ENCODE measurements at regions not wholly inside any gene's neighbourhood (a gene's known extent, or its start where the extent isn't known, plus 50 kb on each side); places are given as distances from the start of the nearest gene placed in this dataset.
"Not testable (repeated sequence)": the region's sequence is repeated elsewhere in the genome, so short reads cannot be mapped to it uniquely, and the experiment has no call there.

GRCh38 chr3:152622811-152623167 lies 212.1 kb upstream of the P2RY1 start:
- no peak for FAIRE-seq

GRCh38 chr3:152623286-152623911 lies 211.5 kb upstream of the P2RY1 start:
- FAIRE-seq = no peak

DNA sequence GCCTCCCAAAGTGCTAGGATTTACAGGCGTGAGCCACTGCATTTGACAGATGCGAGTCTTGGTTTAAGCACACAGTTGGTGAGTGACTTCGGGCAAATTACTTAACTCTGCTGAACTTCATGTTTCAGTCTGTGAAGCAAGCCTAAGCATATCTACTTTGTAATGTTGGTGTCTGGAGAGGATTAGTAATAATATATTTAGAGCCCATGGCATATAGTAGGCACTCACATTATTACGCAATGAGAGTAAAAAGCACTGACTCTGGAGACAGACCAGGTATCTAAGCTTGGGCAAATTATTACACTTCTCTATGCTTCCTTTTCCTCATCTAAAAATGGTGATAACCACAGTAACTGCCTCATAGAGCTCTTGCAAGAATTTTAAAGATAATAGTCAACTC lies 208.7 kb upstream of the P2RY1 start:
- no peak for FAIRE-seq

GRCh38 chr3:152628496-152628895 lies 206.4 kb upstream of the P2RY1 start:
- FAIRE-seq = no peak

GRCh38 chr3:152629363-152630122 lies 205.4 kb upstream of the P2RY1 start:
- no peak for FAIRE-seq

DNA sequence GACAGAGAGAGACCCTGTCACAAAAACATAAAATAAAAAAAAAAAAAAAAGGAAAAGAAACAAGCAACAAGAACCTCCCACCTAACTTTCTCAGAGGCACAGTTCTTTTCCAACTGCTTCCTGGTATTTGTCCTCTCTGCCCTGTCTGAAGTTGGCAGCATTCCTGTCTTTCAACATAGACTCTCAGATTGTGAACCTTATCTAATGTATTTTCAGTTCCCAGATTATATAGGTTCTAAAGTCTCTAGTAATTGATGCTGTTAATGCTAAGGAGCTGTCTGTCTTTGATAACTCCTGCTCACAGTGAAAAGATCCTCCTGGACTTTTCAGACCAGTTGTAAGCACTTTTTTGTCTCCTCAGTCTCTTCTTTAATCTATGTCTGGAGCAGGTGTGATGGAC lies 199.5 kb upstream of the P2RY1 start:
- FAIRE-seq = no peak

DNA sequence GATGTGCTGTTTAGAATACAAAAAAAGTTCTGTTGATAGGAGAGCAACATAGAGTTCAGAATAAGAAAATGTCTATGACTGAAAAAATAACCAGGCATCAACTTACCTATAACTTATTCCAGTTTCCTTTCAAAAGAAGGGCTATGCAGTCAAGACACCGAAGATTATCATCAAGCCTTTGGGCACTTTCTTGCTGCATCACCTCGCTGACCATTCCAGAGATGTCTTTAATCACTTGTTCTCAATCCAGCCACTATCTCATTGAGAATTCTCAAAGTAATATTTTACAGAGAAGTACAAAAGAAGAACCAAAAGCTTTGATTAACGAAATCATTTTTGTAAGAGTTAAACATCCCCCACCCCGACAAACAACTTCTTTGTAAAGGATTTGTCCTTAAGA lies 198.3 kb upstream of the P2RY1 start:
- FAIRE-seq = no peak

GRCh38 chr3:152638214-152638613 lies 196.7 kb upstream of the P2RY1 start:
- FAIRE-seq = no peak

DNA sequence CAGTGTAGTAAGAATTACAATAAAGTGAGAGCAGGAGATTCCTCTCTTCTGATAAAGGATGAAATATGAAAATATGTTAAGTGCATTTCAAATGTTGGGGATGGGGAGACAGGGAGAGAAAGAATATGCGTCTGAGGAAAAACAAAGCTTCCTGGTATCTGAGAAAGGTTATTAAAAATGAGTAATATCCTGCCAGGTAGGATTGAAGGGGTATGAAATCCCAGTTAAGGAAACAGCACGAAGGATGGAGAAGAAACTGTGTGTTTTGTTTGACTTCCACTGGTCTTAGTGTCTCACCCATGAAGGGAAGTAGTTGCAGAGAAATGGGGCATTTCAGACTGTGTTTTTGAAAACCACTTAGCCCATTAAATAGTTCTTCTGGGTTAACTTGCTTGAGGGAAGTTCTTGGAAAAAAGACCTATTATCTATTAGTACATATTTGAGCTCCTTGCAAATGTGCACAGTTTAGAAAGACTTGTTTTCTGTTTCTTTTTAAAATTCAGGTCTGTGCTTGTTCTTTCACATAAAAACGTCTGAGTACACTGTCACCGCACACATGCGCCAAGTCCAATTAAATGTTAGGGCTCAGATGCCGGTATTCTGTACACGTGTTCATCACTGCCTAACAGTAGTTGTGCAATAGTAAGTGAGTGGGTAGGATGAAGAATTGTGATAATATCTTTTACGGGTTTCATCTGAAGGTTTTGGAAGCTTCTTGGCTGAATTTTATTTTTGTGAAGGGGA lies 196.1 kb upstream of the P2RY1 start:
- no peak for FAIRE-seq

- FAIRE-seq = no peak
These were observed 193.7 kb upstream of the P2RY1 start for GRCh38 chr3:152641198-152641597.

DNA sequence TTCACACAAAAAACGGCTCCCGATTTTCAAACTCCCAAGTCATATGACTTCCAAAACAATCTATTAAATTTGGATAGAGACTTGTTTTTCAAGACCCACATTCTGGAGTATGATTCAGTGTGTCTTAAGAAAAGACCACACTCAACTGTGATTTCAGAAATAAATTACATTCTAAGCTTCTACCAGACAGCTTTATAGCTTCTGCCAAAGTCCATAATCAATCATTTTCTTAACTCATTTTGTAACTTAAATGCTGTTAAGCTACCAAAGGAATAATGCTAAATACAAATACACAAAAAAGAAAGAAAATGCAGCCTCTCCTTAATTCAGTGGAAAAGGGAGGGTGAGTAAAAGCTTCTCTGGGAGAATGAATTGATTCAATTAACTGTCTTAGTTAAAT lies 192.3 kb upstream of the P2RY1 start:
- FAIRE-seq = no peak

- no peak for FAIRE-seq
These were observed 190.5 kb upstream of the P2RY1 start for GRCh38 chr3:152644478-152644877.

- no peak for FAIRE-seq
These were observed 188.9 kb upstream of the P2RY1 start for GRCh38 chr3:152646004-152646403.

GRCh38 chr3:152650177-152650576 lies 184.8 kb upstream of the P2RY1 start:
- no peak for FAIRE-seq

DNA sequence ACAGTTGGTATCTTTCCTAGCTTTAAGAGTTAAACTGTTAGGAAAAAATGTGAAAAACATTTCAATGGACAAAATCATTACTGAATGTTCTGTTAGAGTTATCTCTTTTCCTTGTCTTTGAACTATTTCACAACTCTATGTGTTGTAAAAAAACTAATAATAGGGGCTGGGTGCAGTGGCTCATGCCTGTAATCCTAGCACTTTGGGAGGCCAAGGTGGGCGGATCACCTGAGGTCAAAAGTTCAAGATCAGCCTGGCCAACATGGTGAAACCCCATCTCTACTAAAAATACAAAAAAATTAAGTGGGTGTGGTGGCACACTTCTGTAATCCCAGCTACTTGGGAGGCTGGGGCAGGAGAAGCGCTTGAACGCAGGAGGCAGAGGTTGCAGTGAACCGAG lies 184.0 kb upstream of the P2RY1 start:
- not testable (repeated sequence) for FAIRE-seq

DNA sequence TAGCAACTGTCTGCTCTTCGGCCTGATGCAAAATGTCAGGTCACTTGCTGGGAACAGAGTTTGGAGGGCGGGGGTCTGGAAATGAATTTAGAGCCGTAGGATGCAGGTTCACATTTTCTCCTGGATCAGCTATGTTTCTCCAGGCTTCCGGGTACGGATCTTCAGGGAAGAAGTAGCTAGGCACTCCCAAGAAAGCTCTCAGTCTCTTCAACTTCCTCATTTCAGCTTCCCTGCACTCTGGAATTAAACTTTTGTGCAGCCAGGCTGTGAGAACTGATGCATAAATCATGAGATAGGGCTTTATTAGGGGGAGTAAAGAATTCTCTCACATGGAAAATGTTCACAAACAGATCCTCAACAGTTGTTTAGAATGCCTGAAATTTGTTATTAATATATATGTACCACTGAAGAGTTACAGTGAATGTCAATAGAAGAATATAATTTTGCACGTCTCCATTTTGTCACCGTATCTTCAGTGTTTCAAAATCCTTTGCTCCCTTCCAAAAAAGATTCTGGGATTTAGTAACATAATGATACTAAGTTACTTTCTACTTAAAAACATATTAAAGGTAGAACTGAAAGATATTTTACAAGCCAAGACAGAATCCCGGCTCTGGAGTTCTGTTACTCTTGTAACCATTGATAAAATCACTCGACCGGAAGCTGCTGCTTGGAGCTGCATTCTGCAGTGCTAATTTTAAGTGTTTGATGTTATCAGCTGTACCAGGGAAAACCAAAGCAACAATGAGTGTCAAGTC lies 178.5 kb upstream of the P2RY1 start:
- no peak for FAIRE-seq

DNA sequence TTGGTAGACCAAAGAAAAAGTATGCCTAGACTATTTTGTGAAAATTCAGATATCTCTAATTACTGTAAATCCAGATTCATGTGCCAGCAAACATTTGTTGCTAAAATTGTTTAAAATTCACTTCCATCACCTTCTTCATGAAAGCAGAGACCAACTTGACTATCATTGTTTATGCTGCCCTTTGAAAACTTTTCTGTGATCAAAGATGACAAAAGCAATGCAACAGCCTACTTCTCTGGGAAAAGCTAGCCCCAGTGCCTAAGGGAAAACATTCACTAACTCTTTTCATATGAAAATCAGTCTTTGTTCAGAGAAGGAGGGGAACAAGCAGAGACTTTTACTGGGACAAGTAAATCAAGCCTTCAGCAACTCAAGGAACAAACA lies 178.0 kb upstream of the P2RY1 start:
- FAIRE-seq = no peak

DNA sequence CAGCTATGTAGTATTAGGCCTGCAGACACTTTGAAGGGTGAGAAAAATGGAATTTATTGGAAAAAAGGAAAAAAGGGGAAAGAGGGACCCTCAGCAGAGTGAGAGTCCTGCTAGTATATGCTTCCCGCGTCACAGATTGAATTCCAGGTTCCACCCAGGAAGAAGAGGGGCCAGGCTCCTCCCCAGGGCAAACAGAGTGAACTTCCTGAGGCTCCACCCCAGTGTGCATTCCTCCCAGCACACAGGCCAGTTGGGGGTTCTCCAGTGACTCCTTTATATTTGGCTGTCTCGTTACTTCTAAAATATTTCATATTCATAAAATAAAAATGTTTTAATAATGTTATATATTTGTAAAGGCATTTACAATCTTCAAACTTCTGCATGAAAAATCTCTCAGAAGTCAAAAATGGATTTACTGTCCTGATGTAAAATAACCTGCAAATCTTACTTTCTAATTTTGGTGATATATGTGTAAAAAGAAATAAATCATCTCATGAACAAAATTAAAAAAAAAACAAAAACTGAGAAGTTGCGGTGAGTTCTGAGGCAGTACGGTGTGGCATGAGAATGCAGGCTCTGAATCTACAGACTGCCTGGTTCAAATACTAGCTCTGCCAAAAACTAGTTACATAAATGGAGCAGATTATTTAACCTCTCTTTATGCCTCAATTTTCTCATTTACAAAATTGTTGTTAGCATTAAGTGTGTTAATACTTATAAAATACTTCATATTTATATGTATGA lies 175.8 kb upstream of the P2RY1 start:
- no peak for FAIRE-seq

GRCh38 chr3:152662157-152662556 lies 172.8 kb upstream of the P2RY1 start:
- FAIRE-seq = no peak

GRCh38 chr3:152664766-152665165 lies 170.2 kb upstream of the P2RY1 start:
- FAIRE-seq = no peak

DNA sequence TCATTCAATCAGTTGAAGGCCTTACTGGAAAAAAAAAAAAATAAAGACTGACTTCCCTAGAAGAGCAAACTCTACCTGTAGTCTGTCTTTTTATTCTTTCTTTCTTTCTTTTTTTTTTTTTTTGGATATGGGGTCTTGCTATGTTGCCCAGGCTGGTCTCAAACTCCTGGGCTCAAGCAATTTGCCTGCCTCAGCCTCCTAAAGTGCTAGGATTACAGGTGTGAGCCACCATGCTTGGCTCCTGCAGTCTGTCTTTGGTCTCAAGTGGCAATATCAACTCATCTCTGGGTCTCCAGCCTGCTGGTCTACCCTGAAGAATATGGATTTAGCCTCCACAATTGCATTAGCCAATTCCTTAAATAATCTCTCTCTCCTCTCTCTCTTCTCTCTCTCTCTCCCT lies 167.7 kb upstream of the P2RY1 start:
- no peak for FAIRE-seq

- no peak for FAIRE-seq
These were observed 165.4 kb upstream of the P2RY1 start for GRCh38 chr3:152669560-152669959.
